Spleen (tissue), 11 donors: ENCODE measurements at regions not wholly inside any gene's neighbourhood (a gene's known extent, or its start where the extent isn't known, plus 50 kb on each side); places are given as distances from the start of the nearest gene placed in this dataset.

Source experiments
- DNase-seq: peaks from one replicate; pipeline ENCODE4 v3.0.0-alpha.2; 2020
- H3K27ac ChIP-seq, 8 donors: fragments of 200-600 bp; sonication (generic) in 7 of 8; 1 replicate in 4 of 8; 2 replicates in 4 of 8; pipeline versions ENCODE4 v1.5.0 to v1.8.0; 2016 to 2021; ENCODE audit warnings: inconsistent platforms in 4 of 8, mild to moderate bottlenecking in 4 of 8, moderate library complexity in 1 of 8
- H3K27me3 ChIP-seq, 7 donors: fragments of 200-600 bp; sonication (generic) in 6 of 7; replicated peaks in 1 of 7; 1 replicate in 4 of 7; 2 replicates in 3 of 7; pipeline versions ENCODE4 v1.5.0 to v1.8.0; 2016 to 2021; ENCODE audit warnings: inconsistent platforms in 3 of 7, mild to moderate bottlenecking in 1 of 7
- H3K36me3 ChIP-seq, 6 donors: fragments of 200-600 bp; sonication (generic) in 5 of 6; 1 replicate in 4 of 6; 2 replicates in 2 of 6; pipeline versions ENCODE4 v1.5.0 to v1.8.0; 2016 to 2021; ENCODE audit warnings: inconsistent platforms in 2 of 6
- H3K4me1 ChIP-seq, 6 donors: fragments of 200-600 bp; sonication (generic) in 5 of 6; 1 replicate in 3 of 6; 2 replicates in 3 of 6; pipeline versions ENCODE4 v1.5.0 to v1.8.0; 2016 to 2021; ENCODE audit warnings: inconsistent platforms in 3 of 6
- H3K4me3 ChIP-seq, 8 donors: fragments of 200-600 bp; sonication (generic) in 7 of 8; 1 replicate in 4 of 8; 2 replicates in 4 of 8; pipeline versions ENCODE4 v1.5.0 to v1.8.0; 2016 to 2021; ENCODE audit warnings: inconsistent platforms in 4 of 8, mild to moderate bottlenecking in 4 of 8, moderate library complexity in 2 of 8
- H3K9me3 ChIP-seq, 8 donors: fragments of 200-600 bp; sonication (generic) in 7 of 8; 1 replicate in 4 of 8; 2 replicates in 4 of 8; pipeline versions ENCODE4 v1.5.0 to v1.8.0; 2016 to 2021; ENCODE audit warnings: inconsistent platforms in 4 of 8
- POLR2A ChIP-seq, 3 donors: fragments of 450-650 bp; IDR thresholded peaks; one replicate each; pipeline ENCODE4 v1.5.1; 2017; ENCODE audit warnings: antibody characterized with exemption in 3 of 3, mild to moderate bottlenecking in 1 of 3
- POLR2AphosphoS5 ChIP-seq, 3 donors: sonication (generic); formaldehyde crosslinking; IDR thresholded peaks; one replicate each; pipeline ENCODE4 v1.5.1; 2017; ENCODE audit warnings: antibody characterized with exemption in 3 of 3
- WGBS, 5 donors: extraction: QIAGEN DNeasy Blood & Tissue Kit in 3 of 5; methylation state at CpG; one replicate each; pipeline versions ENCODE4 v1.1.5 to v1.1.7; 2013 to 2018; 5-methylcytosine and 5-hydroxymethylcytosine counted together
- intact Hi-C: fragments of 100-400 bp; cut with DNase I; formaldehyde crosslinking; loops from one replicate; pipeline ENCODE4 v1.15.0; 2023; ENCODE audit warnings: low total_unique reads
- TF ChIP-seq, protein P1 (sequence below), 11 experiments: fragments of 200-600 bp in 7 of 11; fragments of 450-650 bp in 4 of 11; sonication (generic) in 4 of 11; IDR thresholded peaks in 8 of 11; conservative IDR thresholded peaks in 3 of 11; 1 replicate in 7 of 11; 2 replicates in 4 of 11; pipeline versions ENCODE4 v1.4.0 to v1.8.0; 2016 to 2021; ENCODE audit warnings: antibody characterized with exemption in 11 of 11, inconsistent platforms in 4 of 11, mild to moderate bottlenecking in 1 of 11
- donor health status: healthy with polysubstance abuse.
- donor health status: DM: no; HTN: no; CAD: no; lungs with moderate emphysema.
- donor health status: DM: no; HTN: no; CAD: no.
- donor health status: Bipolar disorder and iron deficiency.
- donor health status: healthy.
- donor health status: DM: no; HTN: no; CAD: no.
- donor health status: DM: yes; HTN: yes; CAD: no.

DNA sequence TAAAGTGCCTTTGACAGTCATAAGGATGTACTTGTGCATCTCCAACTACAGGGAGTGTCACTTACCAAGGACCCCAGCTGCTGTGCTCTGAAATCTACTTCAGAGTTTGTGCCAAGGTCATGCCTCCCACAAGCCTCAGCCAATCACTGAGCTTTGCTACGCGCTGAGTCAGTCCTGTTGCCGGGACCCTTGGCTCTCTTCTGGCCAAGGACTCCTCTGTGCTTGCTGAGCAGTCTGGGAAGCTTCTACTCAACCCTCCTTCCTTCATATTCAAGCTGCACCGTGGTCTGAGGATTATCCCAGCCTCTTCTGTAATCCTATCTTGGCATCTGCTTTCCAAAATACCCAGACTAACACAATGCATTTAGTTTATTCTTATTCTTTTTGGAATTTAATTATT lies 398.9 kb upstream of the FANCL start:
- WGBS, 5 donors = 67 to 79% (median 74%) methylated on average over 4 of the region's 4 CpGs
- H3K4me3 ChIP-seq = no peak overlapping the region
- H3K9me3 ChIP-seq = no peaks in the 10 kb centered on the region
- intact Hi-C loops = no loop called here
- H3K4me1 ChIP-seq = no peaks in the 10 kb centered on the region
- H3K27me3 ChIP-seq = no peaks in the 10 kb centered on the region
- TF ChIP-seq, protein P1, sequence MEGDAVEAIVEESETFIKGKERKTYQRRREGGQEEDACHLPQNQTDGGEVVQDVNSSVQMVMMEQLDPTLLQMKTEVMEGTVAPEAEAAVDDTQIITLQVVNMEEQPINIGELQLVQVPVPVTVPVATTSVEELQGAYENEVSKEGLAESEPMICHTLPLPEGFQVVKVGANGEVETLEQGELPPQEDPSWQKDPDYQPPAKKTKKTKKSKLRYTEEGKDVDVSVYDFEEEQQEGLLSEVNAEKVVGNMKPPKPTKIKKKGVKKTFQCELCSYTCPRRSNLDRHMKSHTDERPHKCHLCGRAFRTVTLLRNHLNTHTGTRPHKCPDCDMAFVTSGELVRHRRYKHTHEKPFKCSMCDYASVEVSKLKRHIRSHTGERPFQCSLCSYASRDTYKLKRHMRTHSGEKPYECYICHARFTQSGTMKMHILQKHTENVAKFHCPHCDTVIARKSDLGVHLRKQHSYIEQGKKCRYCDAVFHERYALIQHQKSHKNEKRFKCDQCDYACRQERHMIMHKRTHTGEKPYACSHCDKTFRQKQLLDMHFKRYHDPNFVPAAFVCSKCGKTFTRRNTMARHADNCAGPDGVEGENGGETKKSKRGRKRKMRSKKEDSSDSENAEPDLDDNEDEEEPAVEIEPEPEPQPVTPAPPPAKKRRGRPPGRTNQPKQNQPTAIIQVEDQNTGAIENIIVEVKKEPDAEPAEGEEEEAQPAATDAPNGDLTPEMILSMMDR (IDR thresholded peaks at IDR 0.05 in 8 of 11, conservative IDR thresholded peaks at IDR 0.05 in 3 of 11) = no peak
- TF ChIP-seq POLR2AphosphoS5 (IDR thresholded peaks at IDR 0.05) (no peak), POLR2A (IDR thresholded peaks at IDR 0.05) (no peak)
- H3K36me3 ChIP-seq = no peaks in the 10 kb centered on the region
- no peak for DNase-seq
- H3K27ac ChIP-seq = no peak overlapping the region

DNA sequence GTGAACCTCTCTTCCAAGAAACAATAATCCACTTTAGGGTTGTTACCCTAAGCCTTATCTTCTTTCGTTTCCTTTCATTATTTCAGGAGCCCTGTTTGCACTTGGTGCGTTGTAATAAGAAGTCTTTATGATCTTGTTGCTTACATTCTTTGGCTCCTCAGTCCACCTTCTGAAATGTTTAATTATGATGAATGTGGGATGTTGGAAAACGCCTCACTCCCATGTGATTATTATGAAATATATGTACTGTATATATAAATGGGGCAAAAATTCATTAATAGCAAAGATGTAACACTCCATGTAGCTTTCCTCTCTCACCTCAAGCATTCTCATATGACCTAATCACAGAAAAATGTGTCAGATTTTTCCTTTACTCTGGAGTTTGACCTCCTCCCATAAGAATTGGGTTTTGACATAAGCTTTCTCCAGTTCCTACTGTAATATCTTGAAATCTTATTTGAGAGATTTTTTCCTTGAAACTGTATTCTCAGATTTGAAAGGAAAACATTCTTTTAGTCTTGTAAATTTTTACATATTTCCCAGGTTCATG lies 397.2 kb upstream of the FANCL start:
- TF ChIP-seq POLR2A (IDR thresholded peaks at IDR 0.05) = no peak
- TF ChIP-seq, protein P1 (IDR thresholded peaks at IDR 0.05 in 8 of 11, conservative IDR thresholded peaks at IDR 0.05 in 3 of 11) = no peak
- no peak for TF ChIP-seq POLR2AphosphoS5 (IDR thresholded peaks at IDR 0.05)
- no peaks in the 10 kb centered on the region for H3K9me3 ChIP-seq
- no peaks in the 10 kb centered on the region for H3K27me3 ChIP-seq
- WGBS, 5 donors = 59 to 85% (median 70%) methylated on average over 3 of the region's 3 CpGs
- H3K4me3 ChIP-seq = no peak overlapping the region
- intact Hi-C loops = no loop called here
- no peaks in the 10 kb centered on the region for H3K4me1 ChIP-seq
- H3K36me3 ChIP-seq = no peaks in the 10 kb centered on the region
- DNase-seq = no peak
- H3K27ac ChIP-seq = no peak overlapping the region

DNA sequence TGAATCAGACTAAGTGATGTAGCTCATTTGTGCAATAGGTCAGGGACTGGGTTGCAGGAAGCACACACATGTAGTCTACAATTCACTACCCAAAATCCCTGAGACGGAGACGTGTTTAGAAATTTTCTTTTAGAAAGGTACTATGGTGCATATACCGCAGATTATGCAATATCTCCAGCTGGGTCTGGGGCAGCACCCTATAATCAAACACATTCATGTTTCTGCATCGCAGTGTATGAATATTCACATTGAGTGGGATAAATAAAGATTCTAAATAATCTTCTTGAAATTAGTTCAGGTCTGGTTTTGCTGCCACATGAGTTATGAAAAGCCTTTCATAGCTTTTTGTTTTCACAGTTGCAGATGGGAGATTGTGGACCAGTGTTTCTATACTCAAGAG lies 395.7 kb upstream of the FANCL start:
- TF ChIP-seq, protein P1 (IDR thresholded peaks at IDR 0.05 in 8 of 11, conservative IDR thresholded peaks at IDR 0.05 in 3 of 11) = no peak
- no peak for TF ChIP-seq POLR2AphosphoS5 (IDR thresholded peaks at IDR 0.05)
- no peak for TF ChIP-seq POLR2A (IDR thresholded peaks at IDR 0.05)
- Histone ChIP-seq H3K27me3 (no peaks in the 10 kb centered on the region), H3K27ac (no peak overlapping the region), H3K36me3 (no peaks in the 10 kb centered on the region), H3K4me1 (no peaks in the 10 kb centered on the region), H3K4me3 (no peak overlapping the region), H3K9me3 (no peaks in the 10 kb centered on the region)
- 84 to 96% (median 90%) methylated on average over 4 of the region's 4 CpGs for whole genome bisulfite sequencing, 5 donors
- DNase-seq = no peak
- intact Hi-C loops = no loop called here

- H3K4me1 ChIP-seq = no peaks in the 10 kb centered on the region
- intact Hi-C loops = no loop called here
- 78 to 94% (median 84%) methylated on average over 5 of the region's 5 CpGs for WGBS, 5 donors
These were observed 394.8 kb upstream of the FANCL start for GRCh38 chr2:58635801-58636375.

More at GRCh38 chr2:58635801-58636375, 394.8 kb upstream of the FANCL start:
- Histone ChIP-seq H3K27ac (no peak overlapping the region), H3K27me3 (no peaks in the 10 kb centered on the region), H3K36me3 (no peaks in the 10 kb centered on the region), H3K4me3 (no peak overlapping the region), H3K9me3 (no peaks in the 10 kb centered on the region)
- no peak for DNase-seq
- TF ChIP-seq POLR2A (IDR thresholded peaks at IDR 0.05) (no peak), POLR2AphosphoS5 (IDR thresholded peaks at IDR 0.05) (no peak)
- TF ChIP-seq, protein P1 (IDR thresholded peaks at IDR 0.05 in 8 of 11, conservative IDR thresholded peaks at IDR 0.05 in 3 of 11) = no peak
